ENCODE measurements at regions not wholly inside any gene's neighbourhood (a gene's known extent, or its start where the extent isn't known, plus 50 kb on each side); places are given as distances from the start of the nearest gene placed in this dataset.

DNA sequence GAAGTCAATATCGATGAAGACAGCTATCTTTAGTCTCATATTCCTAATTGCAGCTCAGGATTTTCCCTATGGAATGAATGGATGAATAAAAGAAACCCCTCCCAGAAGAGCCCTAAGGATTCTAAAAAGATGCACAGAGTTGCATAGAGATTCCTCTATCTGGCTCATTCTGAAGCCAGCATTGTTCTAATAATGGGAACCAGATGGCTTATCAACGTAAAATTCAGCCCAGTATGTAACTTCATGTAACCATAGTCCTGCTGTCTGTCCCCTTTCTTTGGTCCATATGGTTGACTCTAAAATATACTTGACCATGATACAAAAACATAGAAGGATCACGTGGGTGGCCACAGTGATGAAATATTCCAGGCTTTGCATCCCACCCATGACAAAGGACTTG is 508.6 kb downstream of the RASEF start:
- no peak for DNase-seq
- TF ChIP-seq, protein P1, sequence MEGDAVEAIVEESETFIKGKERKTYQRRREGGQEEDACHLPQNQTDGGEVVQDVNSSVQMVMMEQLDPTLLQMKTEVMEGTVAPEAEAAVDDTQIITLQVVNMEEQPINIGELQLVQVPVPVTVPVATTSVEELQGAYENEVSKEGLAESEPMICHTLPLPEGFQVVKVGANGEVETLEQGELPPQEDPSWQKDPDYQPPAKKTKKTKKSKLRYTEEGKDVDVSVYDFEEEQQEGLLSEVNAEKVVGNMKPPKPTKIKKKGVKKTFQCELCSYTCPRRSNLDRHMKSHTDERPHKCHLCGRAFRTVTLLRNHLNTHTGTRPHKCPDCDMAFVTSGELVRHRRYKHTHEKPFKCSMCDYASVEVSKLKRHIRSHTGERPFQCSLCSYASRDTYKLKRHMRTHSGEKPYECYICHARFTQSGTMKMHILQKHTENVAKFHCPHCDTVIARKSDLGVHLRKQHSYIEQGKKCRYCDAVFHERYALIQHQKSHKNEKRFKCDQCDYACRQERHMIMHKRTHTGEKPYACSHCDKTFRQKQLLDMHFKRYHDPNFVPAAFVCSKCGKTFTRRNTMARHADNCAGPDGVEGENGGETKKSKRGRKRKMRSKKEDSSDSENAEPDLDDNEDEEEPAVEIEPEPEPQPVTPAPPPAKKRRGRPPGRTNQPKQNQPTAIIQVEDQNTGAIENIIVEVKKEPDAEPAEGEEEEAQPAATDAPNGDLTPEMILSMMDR (IDR thresholded peaks at IDR 0.05), result no peak
- Histone ChIP-seq H3K9me3 (no peaks in the 10 kb centered on the region), H3K36me3 (ENCODE audit: low read depth) (no peaks in the 10 kb centered on the region), H3K4me3 (no peak overlapping the region), H3K4me1 (ENCODE audit: low read depth) (no peaks in the 10 kb centered on the region)
- intact Hi-C loops (cut with DNase I, micrococcal nuclease), result no loop called here
- ATAC-seq, result no peak

DNA sequence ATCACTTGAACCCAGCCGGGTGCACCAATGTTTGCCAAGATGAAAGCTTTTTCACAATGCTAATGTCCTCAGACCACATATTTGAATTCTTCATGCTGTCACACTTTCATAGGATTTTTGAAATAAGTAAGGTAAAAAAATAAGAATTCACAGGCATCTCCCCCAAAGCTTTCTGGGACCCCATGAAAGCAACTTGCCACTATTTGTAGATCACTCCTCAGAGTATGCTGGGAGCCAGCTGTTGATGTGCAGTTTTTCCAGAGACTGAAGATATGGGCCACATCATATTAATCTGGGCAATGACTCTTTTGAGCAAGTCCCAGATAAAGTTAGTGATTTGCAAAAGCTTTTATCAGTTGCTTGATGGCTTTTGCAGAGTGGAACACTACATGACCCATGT is 507.9 kb downstream of the RASEF start:
- Histone ChIP-seq H3K4me3 (no peak overlapping the region), H3K36me3 (ENCODE audit: low read depth) (no peaks in the 10 kb centered on the region), H3K9me3 (no peaks in the 10 kb centered on the region), H3K4me1 (ENCODE audit: low read depth) (no peaks in the 10 kb centered on the region)
- no peak for ATAC-seq
- DNase-seq, result no peak
- intact Hi-C loops (cut with DNase I, micrococcal nuclease), result no loop called here
- TF ChIP-seq, protein P1 (IDR thresholded peaks at IDR 0.05), result no peak

DNA sequence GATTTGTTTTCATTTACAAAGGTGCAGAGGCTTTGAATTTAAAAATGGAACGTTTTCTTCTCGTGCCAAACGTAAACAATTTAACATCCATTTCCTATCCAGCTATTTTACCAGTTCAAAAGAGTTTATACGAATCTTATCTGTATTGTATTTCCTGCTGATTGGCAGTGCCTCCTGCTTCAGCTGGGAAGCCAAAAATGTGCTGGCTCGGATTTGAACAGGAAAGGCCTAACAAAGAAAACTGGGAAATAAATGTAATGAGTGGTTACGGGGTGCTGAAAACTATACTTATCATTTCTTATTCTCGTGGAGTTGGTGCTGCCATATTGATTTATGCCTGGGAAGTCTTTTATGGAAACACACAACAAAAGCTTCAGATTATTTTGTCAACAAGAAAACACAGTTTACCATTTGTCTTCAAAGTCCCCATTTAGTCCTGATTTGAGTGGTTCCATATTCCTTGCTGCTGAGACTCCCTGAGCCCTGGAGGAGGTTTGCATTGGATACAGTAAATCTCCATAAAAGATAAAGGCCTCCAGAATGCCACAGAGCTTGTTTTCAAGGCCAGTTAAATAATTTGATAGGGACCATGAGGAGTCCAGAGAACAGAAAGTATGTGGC is 507.4 kb downstream of the RASEF start:
- intact Hi-C loops (cut with DNase I, micrococcal nuclease), result no loop called here
- no peaks in the 10 kb centered on the region for H3K9me3 ChIP-seq
- no peak overlapping the region for H3K4me3 ChIP-seq
- no peaks in the 10 kb centered on the region for H3K36me3 ChIP-seq (ENCODE audit: low read depth)
- DNase-seq (no peak), ATAC-seq (no peak)
- TF ChIP-seq, protein P1 (IDR thresholded peaks at IDR 0.05), result no peak
- no peaks in the 10 kb centered on the region for H3K4me1 ChIP-seq (ENCODE audit: low read depth)

DNA sequence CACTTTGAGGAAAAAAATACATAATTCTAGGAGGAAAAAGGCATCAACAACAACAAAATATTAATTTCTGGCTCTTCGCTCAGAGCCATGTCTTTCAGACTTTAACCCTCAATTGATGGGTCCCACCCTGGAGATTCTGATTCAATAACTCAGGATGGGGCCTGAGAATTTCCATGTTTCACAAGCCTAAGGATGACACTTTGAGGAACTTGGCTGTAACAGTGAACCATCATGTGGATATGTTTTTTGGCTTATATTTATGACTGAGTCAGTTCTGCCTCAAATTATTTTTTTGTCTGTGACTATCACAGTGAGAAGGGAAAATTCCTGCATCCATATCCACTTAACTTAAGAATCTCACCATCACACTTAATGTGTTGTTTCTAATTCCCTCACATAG is 504.6 kb downstream of the RASEF start:
- intact Hi-C loops (cut with DNase I, micrococcal nuclease), result no loop called here
- ATAC-seq, result no peak

DNA sequence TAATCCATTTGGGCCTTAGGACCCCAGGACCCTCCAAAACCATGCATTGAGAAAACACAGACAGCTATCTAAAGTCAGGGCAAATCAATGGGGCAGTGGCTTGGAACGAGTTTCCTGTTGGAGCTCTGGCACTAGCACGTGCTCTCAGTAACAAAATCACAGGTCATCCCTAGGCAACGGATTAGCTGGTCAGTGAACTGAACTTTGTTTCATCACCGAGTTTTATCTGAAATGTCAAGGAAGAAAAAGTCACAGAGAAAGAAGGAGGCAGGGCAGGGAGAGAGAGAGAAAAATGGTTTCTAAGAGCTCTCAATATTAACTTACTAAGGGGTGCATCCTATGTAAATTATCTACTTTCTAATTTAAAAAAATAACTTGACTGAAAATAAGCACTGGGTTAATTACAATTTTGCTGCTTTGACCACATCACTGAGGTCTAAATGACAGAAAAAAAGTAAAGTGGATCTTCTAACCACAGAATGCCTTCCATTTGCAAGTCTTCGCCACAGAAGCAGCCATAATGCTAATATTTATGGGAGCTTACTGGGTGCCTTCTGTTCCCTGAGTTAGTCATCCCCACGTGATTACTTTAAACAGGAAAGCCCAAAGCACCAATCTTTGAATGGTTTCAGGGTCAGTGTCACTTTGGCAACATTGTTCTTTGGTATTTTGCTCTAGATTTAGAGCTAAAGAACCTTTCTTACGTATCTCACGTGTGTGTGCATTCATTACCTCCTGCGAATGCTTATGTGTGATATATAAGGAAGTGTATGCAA is 503.9 kb downstream of the RASEF start:
- ATAC-seq, result peak; percentile 47
- TF ChIP-seq, protein P1 (IDR thresholded peaks at IDR 0.05), result no peak
- DNase-seq, result no peak
- H3K36me3 ChIP-seq (ENCODE audit: low read depth), result no peaks in the 10 kb centered on the region
- no peaks in the 10 kb centered on the region for H3K9me3 ChIP-seq
- H3K4me1 ChIP-seq (ENCODE audit: low read depth), result no peaks in the 10 kb centered on the region
- H3K4me3 ChIP-seq, result no peak overlapping the region
- intact Hi-C loops (cut with DNase I, micrococcal nuclease), result no loop called here

More for the DNA sequence above, 504.6 kb downstream of the RASEF start:
- Histone ChIP-seq H3K36me3 (ENCODE audit: low read depth) (no peaks in the 10 kb centered on the region), H3K4me1 (ENCODE audit: low read depth) (no peaks in the 10 kb centered on the region), H3K4me3 (no peak overlapping the region), H3K9me3 (no peaks in the 10 kb centered on the region)
- TF ChIP-seq, protein P1 (IDR thresholded peaks at IDR 0.05), result no peak
- DNase-seq, result no peak
